H9 (cell line): ENCODE measurements at regions not wholly inside any gene's neighbourhood (a gene's known extent, or its start where the extent isn't known, plus 50 kb on each side); places are given as distances from the start of the nearest gene placed in this dataset.
"Not testable (repeated sequence)": the region's sequence is repeated elsewhere in the genome, so short reads cannot be mapped to it uniquely, and the experiment has no call there.

Experiments
- DNase-seq: peaks from one replicate; pipeline ENCODE4 v3.0.0-alpha.2; 2017
- H2AFZ ChIP-seq: one replicate; pipeline ENCODE4 v1.6.1; 2013; ENCODE audit warnings: mild to moderate bottlenecking, low read length, control low read depth, moderate library complexity
- H2AK5ac ChIP-seq: 2 replicates; pipeline ENCODE4 v1.6.1; 2013; ENCODE audit warnings: low read length, control low read depth, mixed read lengths; ENCODE audit not compliant: insufficient read length
- H2BK120ac ChIP-seq: one replicate; pipeline ENCODE4 v1.6.1; 2013; ENCODE audit warnings: low read depth, mild to moderate bottlenecking, low read length, control low read depth, inconsistent platforms; ENCODE audit not compliant: poor library complexity, severe bottlenecking
- H2BK12ac ChIP-seq: 2 replicates; pipeline ENCODE4 v1.6.1; 2013; ENCODE audit warnings: low read length, control low read depth, mixed read lengths, low read depth; ENCODE audit not compliant: insufficient read length
- H2BK15ac ChIP-seq: 2 replicates; pipeline ENCODE4 v1.6.1; 2013; ENCODE audit warnings: low read depth, low read length, control low read depth
- H2BK20ac ChIP-seq: one replicate; pipeline ENCODE4 v1.6.1; 2013; ENCODE audit warnings: low read depth, mild to moderate bottlenecking, low read length, control low read depth, inconsistent platforms; ENCODE audit not compliant: poor library complexity, severe bottlenecking
- H2BK5ac ChIP-seq: 2 replicates; pipeline ENCODE4 v1.6.1; 2013; ENCODE audit warnings: low read length, control low read depth, mixed read lengths; ENCODE audit not compliant: insufficient read length
- H3K14ac ChIP-seq: 2 replicates; pipeline ENCODE4 v1.6.1; 2013; ENCODE audit warnings: low read length, control low read depth; ENCODE audit not compliant: insufficient read depth
- H3K18ac ChIP-seq: 2 replicates; pipeline ENCODE4 v1.6.1; 2013; ENCODE audit warnings: low read depth, mild to moderate bottlenecking, mixed read lengths, low read length, control low read depth; ENCODE audit not compliant: insufficient read length
- H3K23ac ChIP-seq: 2 replicates; pipeline ENCODE4 v1.6.1; 2013; ENCODE audit warnings: low read length, control low read depth, mixed read lengths, low read depth; ENCODE audit not compliant: insufficient read length
- H3K23me2 ChIP-seq: 2 replicates; pipeline ENCODE4 v1.6.1; 2013; ENCODE audit warnings: low read depth, mild to moderate bottlenecking, mixed read lengths, low read length, control low read depth; ENCODE audit not compliant: insufficient read length, poor library complexity, severe bottlenecking
- H3K27ac ChIP-seq: 2 replicates; pipeline ENCODE4 v1.5.1; 2013; ENCODE audit warnings: low read length, control low read depth, mixed read lengths, low read depth; ENCODE audit not compliant: insufficient read length
- H3K27me3 ChIP-seq: 2 replicates; pipeline ENCODE4 v1.6.1; 2013; ENCODE audit warnings: low read length, control low read depth, inconsistent platforms; ENCODE audit not compliant: insufficient read depth
- H3K4ac ChIP-seq: 2 replicates; pipeline ENCODE4 v1.6.1; 2013; ENCODE audit warnings: low read depth, mild to moderate bottlenecking, control low read depth, inconsistent platforms, low read length, moderate library complexity
- H3K4me1 ChIP-seq: 2 replicates; pipeline ENCODE4 v1.6.1; 2013; ENCODE audit warnings: low read length, control low read depth, inconsistent platforms; ENCODE audit not compliant: insufficient read depth
- H3K4me2 ChIP-seq: 2 replicates; pipeline ENCODE4 v1.6.1; 2013; ENCODE audit warnings: low read length, control low read depth, mixed read lengths; ENCODE audit not compliant: insufficient read length, insufficient read depth
- H3K56ac ChIP-seq: 2 replicates; pipeline ENCODE4 v1.6.1; 2013; ENCODE audit warnings: low read depth, mild to moderate bottlenecking, mixed read lengths, low read length, control low read depth; ENCODE audit not compliant: insufficient read length
- H3K79me1 ChIP-seq: 2 replicates; pipeline ENCODE4 v1.6.1; 2013; ENCODE audit warnings: low read depth, mild to moderate bottlenecking, moderate library complexity, low read length, control low read depth, inconsistent platforms; ENCODE audit not compliant: insufficient read depth, poor library complexity, severe bottlenecking
- H3K79me2 ChIP-seq: 2 replicates; pipeline ENCODE4 v1.6.1; 2013; ENCODE audit warnings: low read length, control low read depth, inconsistent platforms; ENCODE audit not compliant: insufficient read depth
- H3K9ac ChIP-seq: 2 replicates; pipeline ENCODE4 v1.6.1; 2013; ENCODE audit warnings: low read length, control low read depth, mixed read lengths; ENCODE audit not compliant: insufficient read length; ENCODE audit errors: extremely low read depth
- H3K9me3 ChIP-seq: one replicate; pipeline ENCODE4 v1.6.1; 2013; ENCODE audit warnings: low read depth, low read length, inconsistent platforms; ENCODE audit not compliant: control insufficient read depth
- H3T11ph ChIP-seq: one replicate; pipeline ENCODE4 v1.6.1; 2013; ENCODE audit warnings: mild to moderate bottlenecking, low read length, control low read depth, inconsistent platforms
- H4K20me1 ChIP-seq: one replicate; pipeline ENCODE4 v1.6.1; 2013; ENCODE audit not compliant: control insufficient read depth, insufficient read length, insufficient read depth
- H4K5ac ChIP-seq: 2 replicates; pipeline ENCODE4 v1.6.1; 2013; ENCODE audit warnings: low read depth, mild to moderate bottlenecking, mixed read lengths, low read length, control low read depth; ENCODE audit not compliant: insufficient read length
- H4K8ac ChIP-seq: replicated peaks from 2 replicates; pipeline ENCODE4 v1.6.1; 2013; ENCODE audit warnings: low read length, control low read depth, mixed read lengths, low read depth; ENCODE audit not compliant: insufficient read length
- H4K91ac ChIP-seq: 2 replicates; pipeline ENCODE4 v1.6.1; 2013; ENCODE audit warnings: low read depth, mild to moderate bottlenecking, moderate library complexity, mixed read lengths, low read length, control low read depth; ENCODE audit not compliant: insufficient read length
- H3K27ac Mint-ChIP-seq, 3 experiments: 2 replicates in 2 of 3; 3 replicates in 1 of 3; pipeline ENCODE4 v1.8.0; 2020 to 2021; ENCODE audit warnings: mixed read lengths in 3 of 3, mild to moderate bottlenecking in 1 of 3, moderate library complexity in 1 of 3
- H3K27me3 Mint-ChIP-seq: 2 replicates; pipeline ENCODE4 v1.8.0; 2021; ENCODE audit warnings: low read depth, mild to moderate bottlenecking, moderate library complexity, mixed read lengths
- H3K36me3 Mint-ChIP-seq, 3 experiments: 2 replicates in 2 of 3; 3 replicates in 1 of 3; pipeline ENCODE4 v1.8.0; 2020 to 2021; ENCODE audit warnings: low read depth in 3 of 3, mixed read lengths in 3 of 3; ENCODE audit not compliant: insufficient read depth in 1 of 3
- H3K4me1 Mint-ChIP-seq, 2 experiments: 2 replicates each; pipeline ENCODE4 v1.8.0; 2020; ENCODE audit warnings: mixed read lengths in 2 of 2
- H3K4me3 Mint-ChIP-seq, 2 experiments: 2 replicates in 1 of 2; 3 replicates in 1 of 2; pipeline ENCODE4 v1.8.0; 2020 to 2021; ENCODE audit warnings: mild to moderate bottlenecking in 2 of 2, mixed read lengths in 2 of 2, moderate library complexity in 1 of 2
- H3K9me3 Mint-ChIP-seq, 2 experiments: 2 replicates in 1 of 2; 3 replicates in 1 of 2; pipeline ENCODE4 v1.8.0; 2020; ENCODE audit warnings: mild to moderate bottlenecking in 2 of 2, mixed read lengths in 2 of 2, moderate library complexity in 1 of 2
- CTCF ChIP-seq: fragments of 200-600 bp; sonication (generic); conservative IDR thresholded peaks from 3 replicates; pipeline ENCODE4 v1.8.0; 2021; ENCODE audit warnings: antibody characterized with exemption, mild to moderate bottlenecking
- WGBS: extraction: QIAGEN DNeasy Blood & Tissue Kit; methylation state at CpG from one replicate; pipeline ENCODE4 v1.1.7; 2013; ENCODE audit warnings: missing lambda C conversion rate, low lambda C conversion rate, mixed read lengths; ENCODE audit not compliant: insufficient read length; ENCODE audit errors: extremely low coverage; 5-methylcytosine and 5-hydroxymethylcytosine counted together

- H3K9me3 Mint-ChIP-seq, result no peaks in the 10 kb centered on the region
- Histone ChIP-seq H3K4ac (no peak overlapping the region), H4K5ac (no peak overlapping the region), H3K23me2 (no peaks in the 10 kb centered on the region), H4K8ac (no peak overlapping the region), H2BK5ac (no peak overlapping the region), H4K91ac (no peak overlapping the region), H3K79me1 (no peaks in the 10 kb centered on the region), H3K23ac (no peak overlapping the region), H3K14ac (no peak overlapping the region), H4K20me1 (no peaks in the 10 kb centered on the region), H3K9me3 (no peaks in the 10 kb centered on the region), H3K9ac (no peak overlapping the region), H2BK120ac (no peak overlapping the region), H3K4me2 (no peak overlapping the region), H2BK12ac (no peak overlapping the region), H3T11ph (no peak overlapping the region), H3K56ac (no peak overlapping the region), H3K27ac (no peak overlapping the region), H3K4me1 (no peaks in the 10 kb centered on the region), H2BK20ac (no peak overlapping the region), H2AFZ (no peak overlapping the region), H3K18ac (no peak overlapping the region), H2BK15ac (no peak overlapping the region), H3K27me3 (no peaks in the 10 kb centered on the region), H3K79me2 (no peaks in the 10 kb centered on the region), H2AK5ac (no peak overlapping the region)
- no peaks in the 10 kb centered on the region for H3K4me1 Mint-ChIP-seq
- DNase-seq, result no peak
- no peak overlapping the region for H3K27ac Mint-ChIP-seq
- WGBS, result no CpG with 5 or more reads among the region's 4 CpGs
- H3K4me3 Mint-ChIP-seq, result no peak overlapping the region
- H3K36me3 Mint-ChIP-seq, result no peaks in the 10 kb centered on the region; a peak in 1 of 7 replicates
- H3K27me3 Mint-ChIP-seq, result no peaks in the 10 kb centered on the region; the same call in 1 of the 2 replicates
- no peak for TF ChIP-seq CTCF
These were observed 102.7 kb downstream of the TMEM215 start for GRCh38 chr9:32886021-32886420.

- no CpG with 5 or more reads among the region's 3 CpGs for WGBS
- not testable (repeated sequence) for H3K36me3 Mint-ChIP-seq, H3K56ac ChIP-seq, H3K27me3 ChIP-seq, H3K14ac ChIP-seq, H3K23me2 ChIP-seq, H2BK5ac ChIP-seq, H3K4me1 ChIP-seq, H3K79me1 ChIP-seq, H3K27ac ChIP-seq, H2AK5ac ChIP-seq, H3K4me2 ChIP-seq, H3K9ac ChIP-seq, H3K4ac ChIP-seq, H2BK20ac ChIP-seq, H2AFZ ChIP-seq, H4K91ac ChIP-seq, H3K9me3 Mint-ChIP-seq, H4K8ac ChIP-seq, H3K4me1 Mint-ChIP-seq, H3T11ph ChIP-seq, H3K18ac ChIP-seq, H2BK120ac ChIP-seq, H4K20me1 ChIP-seq, H3K4me3 Mint-ChIP-seq, H4K5ac ChIP-seq, H3K27me3 Mint-ChIP-seq, H3K27ac Mint-ChIP-seq, H3K9me3 ChIP-seq, H3K23ac ChIP-seq, H2BK15ac ChIP-seq, H2BK12ac ChIP-seq, DNase-seq, H3K79me2 ChIP-seq
These were observed 106.9 kb downstream of the APTX start for GRCh38 chr9:32894485-32894884.
